GM13976 (cell line): ENCODE measurements at regions not wholly inside any gene's neighbourhood (a gene's known extent, or its start where the extent isn't known, plus 50 kb on each side); places are given as distances from the start of the nearest gene placed in this dataset.

Experiments
- DNase-seq: peaks from one replicate; pipeline ENCODE4 v3.0.0; 2012; ENCODE audit warnings: low spot score
- in situ Hi-C: fragments of 300-500 bp; cut with MboI; formaldehyde crosslinking; loops from one replicate; pipeline ENCODE4 v1.12.0; 2022; ENCODE audit warnings: low sequenced_read_pairs, mixed read lengths, inconsistent platforms; ENCODE audit not compliant: unreplicated experiment
- TF ChIP-seq, protein P1 (sequence below): IDR thresholded peaks from 2 replicates; pipeline ENCODE4 v1.5.1; 2012; ENCODE audit warnings: borderline replicate concordance, mild to moderate bottlenecking; ENCODE audit not compliant: insufficient read depth; ENCODE audit errors: extremely low read depth, missing control alignments, control extremely low read depth

GRCh38 chr2:122481717-122482116 is 726.3 kb downstream of the TSN start:
- no peak for DNase-seq
- in situ Hi-C loops, result no loop called here
- TF ChIP-seq, protein P1, sequence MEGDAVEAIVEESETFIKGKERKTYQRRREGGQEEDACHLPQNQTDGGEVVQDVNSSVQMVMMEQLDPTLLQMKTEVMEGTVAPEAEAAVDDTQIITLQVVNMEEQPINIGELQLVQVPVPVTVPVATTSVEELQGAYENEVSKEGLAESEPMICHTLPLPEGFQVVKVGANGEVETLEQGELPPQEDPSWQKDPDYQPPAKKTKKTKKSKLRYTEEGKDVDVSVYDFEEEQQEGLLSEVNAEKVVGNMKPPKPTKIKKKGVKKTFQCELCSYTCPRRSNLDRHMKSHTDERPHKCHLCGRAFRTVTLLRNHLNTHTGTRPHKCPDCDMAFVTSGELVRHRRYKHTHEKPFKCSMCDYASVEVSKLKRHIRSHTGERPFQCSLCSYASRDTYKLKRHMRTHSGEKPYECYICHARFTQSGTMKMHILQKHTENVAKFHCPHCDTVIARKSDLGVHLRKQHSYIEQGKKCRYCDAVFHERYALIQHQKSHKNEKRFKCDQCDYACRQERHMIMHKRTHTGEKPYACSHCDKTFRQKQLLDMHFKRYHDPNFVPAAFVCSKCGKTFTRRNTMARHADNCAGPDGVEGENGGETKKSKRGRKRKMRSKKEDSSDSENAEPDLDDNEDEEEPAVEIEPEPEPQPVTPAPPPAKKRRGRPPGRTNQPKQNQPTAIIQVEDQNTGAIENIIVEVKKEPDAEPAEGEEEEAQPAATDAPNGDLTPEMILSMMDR, result no peak

GRCh38 chr2:122486086-122486485 is 730.6 kb downstream of the TSN start:
- DNase-seq, result no peak
- in situ Hi-C loops, result no loop called here

DNA sequence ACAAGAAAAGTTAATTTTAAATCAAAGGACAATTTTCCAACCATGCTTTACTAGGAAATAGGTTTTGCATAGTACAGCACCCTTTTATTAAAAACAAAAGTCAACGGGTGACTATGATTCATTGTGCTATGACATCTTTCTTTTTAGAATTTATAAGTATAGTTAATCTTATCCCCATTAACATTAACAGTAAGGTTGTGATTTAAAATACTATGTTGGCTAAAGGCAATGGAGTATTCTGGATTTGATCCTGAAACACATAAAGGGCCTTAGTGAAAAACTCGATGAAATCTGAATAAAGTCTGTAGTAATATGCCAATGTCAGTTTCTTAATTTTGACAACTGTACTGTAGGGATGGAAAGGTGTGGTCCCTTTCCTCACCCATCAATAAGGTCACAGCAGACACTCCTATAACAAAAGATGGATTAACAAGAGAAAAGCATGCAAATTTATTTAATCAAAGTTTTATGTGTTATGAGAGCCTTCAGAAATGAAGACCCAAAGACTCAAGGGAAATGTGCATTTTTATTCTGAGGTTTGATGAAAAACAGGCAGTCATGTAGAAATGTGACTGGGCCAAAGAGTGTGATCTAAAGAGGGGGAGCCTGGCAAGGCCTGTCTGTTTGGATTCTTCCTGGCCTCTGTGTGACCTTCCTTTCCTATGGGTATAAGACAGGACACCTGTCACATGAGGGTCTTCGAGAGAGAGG is 731.4 kb downstream of the TSN start:
- TF ChIP-seq, protein P1, result no peak

More at GRCh38 chr2:122486086-122486485, 730.6 kb downstream of the TSN start:
- TF ChIP-seq, protein P1, result no peak

DNA sequence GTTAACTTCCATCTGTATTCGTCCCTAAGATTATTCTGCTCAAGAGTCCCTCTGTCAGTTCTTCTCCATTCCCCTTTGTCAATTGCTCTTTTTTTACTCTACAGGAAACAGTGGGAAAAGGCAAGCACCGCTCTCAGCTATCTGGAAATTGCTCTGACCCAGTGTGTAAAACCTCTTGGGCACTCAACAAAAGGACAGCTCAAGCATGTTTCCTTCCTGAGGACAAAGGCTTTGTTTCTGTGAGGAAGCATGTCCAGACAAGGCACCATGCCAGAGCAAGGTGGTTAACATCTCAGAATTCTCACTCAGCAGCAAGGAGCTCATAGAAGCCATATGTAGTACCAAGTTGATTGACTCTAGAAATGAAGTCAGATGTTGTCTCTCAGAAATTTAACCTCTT is 735.6 kb downstream of the TSN start:
- no peak for DNase-seq
- TF ChIP-seq, protein P1, result no peak
- in situ Hi-C loops, result no loop called here

More for the DNA sequence above, 731.4 kb downstream of the TSN start:
- in situ Hi-C loops, result no loop called here
- DNase-seq, result no peak

DNA sequence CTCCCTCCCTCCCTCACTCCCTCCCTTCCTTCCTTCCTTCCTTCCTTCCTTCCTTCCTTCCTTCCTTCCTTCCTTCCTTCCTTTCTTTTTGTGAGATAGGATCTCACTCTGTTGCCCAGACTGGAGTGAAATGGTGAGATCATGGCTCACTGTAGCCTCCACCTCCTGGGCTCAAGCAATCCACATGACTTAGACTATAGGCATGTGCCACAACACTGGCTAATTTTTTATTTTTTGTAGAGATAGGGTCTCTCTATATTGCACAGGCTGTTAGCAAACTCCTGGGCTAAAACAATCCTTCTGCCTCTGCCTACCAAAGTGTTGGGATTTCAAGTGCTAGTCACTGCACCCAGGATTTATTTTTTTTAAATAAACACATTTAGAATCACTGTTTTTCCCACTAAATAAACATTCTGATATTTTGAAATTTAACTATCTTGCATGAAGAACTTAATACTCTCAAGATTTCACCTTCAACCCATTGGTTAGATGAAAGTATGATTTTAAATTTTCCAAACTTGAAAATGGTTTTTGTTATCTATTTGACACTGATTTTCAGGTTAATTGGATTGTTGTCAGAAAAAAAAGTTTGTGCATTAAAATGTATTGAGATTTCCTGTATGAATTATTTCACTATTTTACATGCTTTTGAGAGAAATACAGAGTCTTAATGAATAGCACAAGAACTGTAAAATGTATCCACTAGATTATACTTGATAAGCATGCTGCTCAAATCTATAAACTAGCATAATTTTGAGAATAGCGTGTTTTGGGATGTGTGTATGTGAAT is 745.1 kb downstream of the TSN start:
- DNase-seq, result no peak
- TF ChIP-seq, protein P1, result no peak
- in situ Hi-C loops, result no loop called here

DNA sequence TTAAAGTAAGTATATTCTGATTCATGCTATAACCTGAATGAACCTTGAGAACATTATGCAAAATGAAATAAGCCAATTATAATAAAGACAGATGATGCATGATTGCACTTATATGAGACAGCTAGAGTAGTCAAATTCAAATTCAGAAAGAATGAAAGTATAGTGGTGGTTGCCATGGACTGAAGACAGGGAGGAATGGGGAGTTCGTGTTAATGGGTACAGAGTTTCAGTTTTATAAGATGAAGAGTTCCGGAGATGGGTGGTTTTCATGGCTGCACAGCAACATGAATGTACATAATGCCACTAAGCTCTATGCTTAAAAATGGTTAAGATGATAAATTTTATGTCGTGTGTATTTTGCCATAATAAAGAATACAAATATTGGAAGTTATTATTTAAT is 751.2 kb downstream of the TSN start:
- TF ChIP-seq, protein P1, result no peak
- in situ Hi-C loops, result no loop called here

More for the DNA sequence above, 751.2 kb downstream of the TSN start:
- no peak for DNase-seq
